Pancreas (tissue), 10 donors: ENCODE measurements at regions not wholly inside any gene's neighbourhood (a gene's known extent, or its start where the extent isn't known, plus 50 kb on each side); places are given as distances from the start of the nearest gene placed in this dataset.
"Not testable (repeated sequence)": the region's sequence is repeated elsewhere in the genome, so short reads cannot be mapped to it uniquely, and the experiment has no call there.

Experiments
- ATAC-seq, 4 donors: fragments of 200-7000 bp; cut with Tn5 transposase; one replicate each; pipeline versions ENCODE4 v1.8.0 to v1.9.1; 2020; ENCODE audit warnings: mild to moderate bottlenecking in 4 of 4, moderate library complexity in 4 of 4
- DNase-seq, 6 donors: peaks; one replicate each; pipeline ENCODE4 v3.0.0-alpha.2; 2020
- FAIRE-seq: peaks from 2 replicates; lab custom pipeline; 2012; peaks lifted over from hg19 to GRCh38; lab: Jason Lieb, UNC
- H3K27ac ChIP-seq, 4 donors: fragments of 200-600 bp; sonication (generic); 1 replicate in 3 of 4; 2 replicates in 1 of 4; pipeline versions ENCODE4 v1.5.0 to v1.8.0; 2020
- H3K27me3 ChIP-seq, 4 donors: fragments of 200-600 bp; one replicate each; pipeline ENCODE4 v1.8.0; 2021
- H3K36me3 ChIP-seq, 3 donors: fragments of 200-600 bp; sonication (generic) in 1 of 3; one replicate each; pipeline versions ENCODE4 v1.5.0 to v1.8.0; 2020 to 2021
- H3K4me1 ChIP-seq, 3 donors: fragments of 200-600 bp; one replicate each; pipeline ENCODE4 v1.8.0; 2021
- H3K4me3 ChIP-seq, 4 donors: fragments of 200-600 bp; sonication (generic) in 2 of 4; one replicate each; pipeline versions ENCODE4 v1.5.0 to v1.8.0; 2020 to 2021
- H3K9me3 ChIP-seq, 4 donors: fragments of 200-600 bp; one replicate each; pipeline ENCODE4 v1.8.0; 2021
- CTCF ChIP-seq, 4 donors: fragments of 200-600 bp; sonication (generic) in 3 of 4; IDR thresholded peaks; one replicate each; pipeline versions ENCODE4 v1.5.0 to v1.8.0; 2021; ENCODE audit warnings: antibody characterized with exemption in 4 of 4
- WGBS, 2 donors: extraction: QIAGEN DNeasy Blood & Tissue Kit; methylation state at CpG; one replicate each; pipeline ENCODE4 v1.1.7; 2013; 5-methylcytosine and 5-hydroxymethylcytosine counted together
- intact Hi-C, 3 donors: fragments of 100-400 bp; cut with DNase I; formaldehyde crosslinking; loops; one replicate each; pipeline versions ENCODE4 v1.11.1 to v1.14.2; 2022
- donor health status: healthy with polysubstance abuse.
- donor health status: DM: no; HTN: no; CAD: no; lungs with moderate emphysema.
- donor health status: DM: no; HTN: no; CAD: no.
- donor health status: control.
- donor health status: control.
- donor health status: Bipolar disorder and iron deficiency.
- donor health status: DM: yes; HTN: yes; CAD: no.
- donor health status: DM: no; HTN: no; CAD: no.
- donor health status: DM: no; HTN: no; CAD: no.
- donor health status: DM: yes; HTN: yes; CAD: no.

DNA sequence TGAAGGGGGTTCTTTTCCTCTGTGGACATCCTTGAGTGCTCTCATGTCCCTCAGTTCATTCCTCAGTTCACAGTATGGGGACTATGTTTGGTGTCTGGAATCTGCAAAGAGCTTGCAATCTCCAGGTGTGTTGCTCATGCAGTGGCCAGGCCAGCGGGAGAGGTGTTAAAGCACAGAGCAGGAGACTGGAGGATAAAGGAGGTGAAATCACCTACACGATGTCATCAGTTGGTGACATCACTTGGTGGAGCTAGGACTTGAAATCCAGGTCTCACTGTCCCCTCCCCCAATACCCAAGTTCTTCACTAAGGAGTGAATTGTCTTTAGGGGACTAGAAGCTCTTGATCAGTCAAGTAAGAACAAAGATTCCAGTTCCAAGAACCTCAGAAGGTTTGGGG, 197.3 kb upstream of the ZNF618 start:
- WGBS, 2 donors: 76 to 90% methylated on average over 2 of the region's 2 CpGs
- Histone ChIP-seq H3K27ac (no peak overlapping the region), H3K4me1 (peaks cover 0 to 5% (median 0%) of the 10 kb centered on the region in 3 donors), H3K36me3 (no peaks in the 10 kb centered on the region), H3K9me3 (no peaks in the 10 kb centered on the region), H3K4me3 (no peak overlapping the region), H3K27me3 (no peaks in the 10 kb centered on the region)
- TF ChIP-seq CTCF (IDR thresholded peaks at IDR 0.05): no peak
- DNase-seq (no peak), ATAC-seq (no peak), FAIRE-seq (no peak)
- intact Hi-C loops: no loop called here

DNA sequence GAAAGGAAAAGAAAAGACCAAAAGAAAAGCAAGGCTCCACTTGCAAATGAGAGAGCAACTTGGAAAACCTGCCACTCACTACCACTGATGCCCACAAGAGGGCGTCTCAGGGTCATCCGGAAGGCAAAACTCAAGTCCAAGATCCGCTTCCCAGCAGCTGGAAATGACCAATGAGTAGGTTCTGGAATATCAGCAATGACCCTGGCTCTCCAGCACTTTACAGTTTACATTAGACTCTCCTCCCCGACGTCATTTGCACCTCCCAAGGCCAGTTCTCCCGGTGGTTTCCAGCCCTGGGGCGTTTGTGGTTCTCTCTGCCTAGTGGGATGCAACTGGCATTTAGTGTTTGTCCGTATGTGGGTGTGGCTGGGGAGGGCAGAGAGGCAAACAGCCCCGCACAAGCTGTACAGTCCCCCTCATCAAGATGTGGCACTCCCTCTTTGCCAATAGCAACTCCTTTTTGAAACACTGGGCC, 193.8 kb upstream of the ZNF618 start:
- H3K27me3 ChIP-seq: no peaks in the 10 kb centered on the region
- ATAC-seq (peak; percentile 94 to 95 (median 94)), FAIRE-seq (peak; percentile 75), DNase-seq (peak; percentile 67 to 92 (median 80))
- peaks cover 0 to 5% (median 0%) of the 10 kb centered on the region in 3 donors for H3K4me1 ChIP-seq
- no peak overlapping the region for H3K4me3 ChIP-seq
- H3K9me3 ChIP-seq: no peaks in the 10 kb centered on the region
- whole genome bisulfite sequencing, 2 donors: 5 to 6% methylated on average over 9 of the region's 9 CpGs
- peak overlapping the region in 2 of 4 donors; percentile 39 to 44 for H3K27ac ChIP-seq
- no peaks in the 10 kb centered on the region for H3K36me3 ChIP-seq
- TF ChIP-seq CTCF (IDR thresholded peaks at IDR 0.05): peak; percentile 84 to 96 (median 91)
- intact Hi-C loops: no loop called here

DNA sequence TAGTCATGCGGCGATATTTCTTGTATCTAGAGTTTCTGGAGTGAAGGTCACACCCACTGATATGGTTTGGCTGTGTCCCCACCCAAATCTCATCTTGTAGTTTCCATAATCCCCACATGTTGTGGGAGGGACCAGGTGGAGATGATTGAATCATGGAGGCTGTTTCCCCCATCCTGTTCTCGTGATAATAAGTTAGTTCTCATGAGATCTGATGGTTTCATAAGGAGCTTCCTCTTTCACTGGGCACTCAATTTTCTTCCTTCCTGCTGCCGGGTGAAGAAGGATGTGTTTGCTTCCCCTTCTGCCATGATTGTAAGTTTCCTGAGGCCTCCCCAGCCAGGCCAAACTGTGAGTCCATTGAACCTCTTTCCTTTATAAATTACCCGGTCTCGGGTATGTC, 190.5 kb upstream of the ZNF618 start:
- H3K27me3 ChIP-seq, H3K27ac ChIP-seq, H3K4me1 ChIP-seq, DNase-seq, ATAC-seq, H3K36me3 ChIP-seq, H3K9me3 ChIP-seq, H3K4me3 ChIP-seq, intact Hi-C loops, FAIRE-seq: not testable (repeated sequence)
- 71 to 77% methylated on average over 6 of the region's 6 CpGs for WGBS, 2 donors

- WGBS, 2 donors: 56 to 67% methylated on average over 4 of the region's 4 CpGs
- no peak for DNase-seq
- FAIRE-seq: no peak
- Histone ChIP-seq H3K4me1 (peaks cover 0 to 5% (median 0%) of the 10 kb centered on the region in 3 donors), H3K27me3 (no peaks in the 10 kb centered on the region), H3K4me3 (no peak overlapping the region), H3K36me3 (no peaks in the 10 kb centered on the region), H3K9me3 (no peaks in the 10 kb centered on the region), H3K27ac (no peak overlapping the region)
- no peak for ATAC-seq
- intact Hi-C loops: no loop called here
- no peak for TF ChIP-seq CTCF (IDR thresholded peaks at IDR 0.05)
Measured at GRCh38 chr9:113687107-113687679, 188.9 kb upstream of the ZNF618 start.

DNA sequence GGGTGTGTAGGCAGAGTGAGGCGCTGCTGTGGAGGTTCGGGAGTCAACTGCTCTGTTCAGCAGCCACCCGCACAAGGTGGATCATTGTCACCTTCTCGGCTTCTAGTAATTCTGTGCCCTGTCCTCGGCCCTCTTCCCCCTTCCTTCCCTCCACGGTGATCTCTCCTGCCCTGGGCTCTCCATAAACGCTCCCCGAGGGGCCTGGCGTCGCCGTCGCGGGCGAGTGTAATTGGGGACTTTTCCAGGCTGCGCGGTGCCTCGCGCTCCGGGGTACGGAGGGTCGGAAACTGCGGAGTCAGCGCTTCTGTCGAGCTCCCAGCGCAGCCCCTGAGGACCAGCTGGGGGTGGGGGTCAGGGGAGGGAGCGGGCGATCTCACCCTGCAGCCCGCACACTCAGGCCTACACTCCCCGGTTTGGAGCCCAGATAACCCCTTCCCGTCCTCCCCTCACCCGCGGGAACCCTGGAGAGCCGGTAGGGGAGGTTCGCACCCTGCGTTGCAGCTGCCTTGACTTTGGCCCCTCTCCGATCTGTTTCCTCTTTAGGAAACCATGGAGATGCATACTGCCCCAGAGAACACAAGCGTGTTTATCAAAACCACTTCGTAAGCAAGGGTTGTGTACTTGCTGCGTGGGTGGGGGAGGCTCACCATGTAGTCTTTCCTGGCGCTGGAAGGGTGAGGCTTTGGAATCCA, 188.3 kb upstream of the ZNF618 start:
- no peaks in the 10 kb centered on the region for H3K36me3 ChIP-seq
- no peaks in the 10 kb centered on the region for H3K9me3 ChIP-seq
- intact Hi-C loops: no loop called here
- TF ChIP-seq CTCF (IDR thresholded peaks at IDR 0.05): no peak
- no peak for DNase-seq
- H3K4me3 ChIP-seq: peak overlapping the region in 1 of 4 donors; percentile 7
- H3K27me3 ChIP-seq: no peaks in the 10 kb centered on the region
- WGBS, 2 donors: 15 to 30% methylated on average over 40 of the region's 40 CpGs
- no peak overlapping the region for H3K27ac ChIP-seq
- H3K4me1 ChIP-seq: no peaks in the 10 kb centered on the region
- peak in 3 of 4 donors; percentile 51 to 56 (median 55) for ATAC-seq
- FAIRE-seq: no peak
